SU-DHL-6 (cell line): ENCODE measurements at regions not wholly inside any gene's neighbourhood (a gene's known extent, or its start where the extent isn't known, plus 50 kb on each side); places are given as distances from the start of the nearest gene placed in this dataset.

ENCODE experiments used
- H2AFZ ChIP-seq: fragments of 200-600 bp; sonication (generic); 2 replicates; pipeline ENCODE4 v1.6.1; 2014; ENCODE audit warnings: low read depth, mild to moderate bottlenecking, moderate library complexity, mixed read lengths, antibody characterized with exemption, low read length; ENCODE audit not compliant: severe bottlenecking
- H3F3A ChIP-seq: fragments of 200-600 bp; shearing (Covaris generic); 2 replicates; pipeline ENCODE4 v1.6.0; 2016; ENCODE audit warnings: antibody characterized with exemption, mild to moderate bottlenecking; ENCODE audit not compliant: insufficient read depth
- H3K27ac ChIP-seq: fragments of 200-600 bp; sonication (generic); 2 replicates; pipeline ENCODE4 v1.5.1; 2016; ENCODE audit warnings: low read depth, mild to moderate bottlenecking, low read length, moderate library complexity, mixed read lengths
- H3K27me3 ChIP-seq: fragments of 200-600 bp; sonication (generic), shearing (Covaris generic); 2 replicates; pipeline ENCODE4 v1.6.0; 2014; ENCODE audit warnings: mild to moderate bottlenecking, low read length
- H3K36me3 ChIP-seq: fragments of 200-600 bp; sonication (generic); 2 replicates; pipeline ENCODE4 v1.6.1; 2014; ENCODE audit warnings: mild to moderate bottlenecking, low read length, mixed read lengths
- H3K4me2 ChIP-seq: fragments of 300-600, 200-600 bp; shearing (Covaris generic), sonication (generic); 2 replicates; pipeline ENCODE4 v1.6.0; 2014; ENCODE audit warnings: low read length, low read depth, mild to moderate bottlenecking; ENCODE audit not compliant: poor library complexity, severe bottlenecking
- H3K4me3 ChIP-seq: fragments of 200-600 bp; sonication (generic); 2 replicates; pipeline ENCODE4 v1.5.1; 2014; ENCODE audit warnings: antibody characterized with exemption, low read length, mild to moderate bottlenecking, mixed read lengths; ENCODE audit not compliant: insufficient read depth, poor library complexity, severe bottlenecking
- H3K79me2 ChIP-seq: fragments of 200-600 bp; sonication (generic); 2 replicates; pipeline ENCODE4 v1.6.1; 2014; ENCODE audit warnings: mild to moderate bottlenecking, low read length, moderate library complexity; ENCODE audit not compliant: insufficient read depth
- H3K9ac ChIP-seq: fragments of 200-600 bp; sonication (generic); 2 replicates; pipeline ENCODE4 v1.7.0; 2014; ENCODE audit warnings: mild to moderate bottlenecking, low read length
- H3K9me2 ChIP-seq: fragments of 200-600 bp; sonication (generic); replicated peaks from 2 replicates; pipeline ENCODE4 v1.6.1; 2014; ENCODE audit warnings: low read length; ENCODE audit not compliant: insufficient read depth
- H3K9me3 ChIP-seq: fragments of 200-600 bp; sonication (generic); 2 replicates; pipeline ENCODE4 v1.6.1; 2014; ENCODE audit warnings: low read length, mixed read lengths; ENCODE audit not compliant: insufficient read depth
- H4K20me1 ChIP-seq: fragments of 200-600 bp; sonication (generic); 2 replicates; pipeline ENCODE4 v1.6.1; 2014; ENCODE audit warnings: low read depth, mild to moderate bottlenecking, antibody characterized with exemption, low read length, moderate library complexity, mixed read lengths
- EZH2phosphoT487 ChIP-seq: fragments of 200-600 bp; sonication (generic), shearing (Covaris generic); conservative IDR thresholded peaks from 2 replicates; pipeline ENCODE4 v1.6.1; 2018; ENCODE audit warnings: mild to moderate bottlenecking, antibody characterized with exemption, low read length, moderate library complexity, mixed read lengths
- TF ChIP-seq, protein P1 (sequence below): fragments of 200-600 bp; sonication (generic); IDR thresholded peaks from one replicate; pipeline ENCODE4 v1.5.1; 2017; ENCODE audit warnings: antibody characterized with exemption, mild to moderate bottlenecking, low read length, moderate library complexity; ENCODE audit not compliant: insufficient read depth, poor library complexity, severe bottlenecking

DNA sequence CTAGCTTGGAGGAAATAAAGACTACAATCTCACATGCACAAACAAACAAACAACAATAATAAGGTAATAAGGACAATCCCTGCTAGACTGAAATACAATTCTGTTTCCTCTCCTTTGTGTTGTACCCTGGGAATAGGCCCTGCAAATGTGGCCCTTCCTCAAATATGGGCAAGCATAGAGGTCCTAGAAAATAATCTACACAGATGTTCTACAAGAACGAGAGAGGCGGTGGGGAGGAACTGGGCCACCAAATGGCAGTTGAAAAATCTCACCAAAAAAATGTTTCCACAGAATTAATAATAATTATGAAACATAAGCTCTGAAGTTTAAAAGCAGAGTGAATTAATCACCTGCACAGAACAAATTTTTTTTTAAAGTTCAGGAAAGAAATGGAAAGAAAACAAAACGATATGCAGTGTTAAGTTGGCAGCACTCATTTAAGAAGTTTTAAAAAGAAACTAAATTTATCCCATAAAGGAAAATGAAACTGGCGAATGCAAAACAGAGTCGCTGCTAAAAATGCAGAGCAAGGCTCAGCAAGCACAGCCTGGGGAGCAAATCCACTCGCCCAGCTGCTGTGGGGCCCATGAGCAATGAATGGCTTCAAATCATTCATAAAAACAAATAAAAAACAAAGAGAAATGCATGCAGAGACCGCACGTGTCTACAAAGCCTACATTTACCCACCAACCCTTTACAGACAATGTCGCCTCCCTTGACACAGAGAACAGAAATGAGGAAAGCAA, 475.4 kb downstream of the OCA2 start:
- Histone ChIP-seq H3K4me3 (peak overlapping the region; percentile 17), H3F3A (peaks cover 10% of the 10 kb centered on the region; the same call in 1 of the 2 replicates), H3K9me3 (0 out of 2 replicates have a peak, but pooled peaks cover 7% of the 10 kb centered on the region), H3K36me3 (no peaks in the 10 kb centered on the region), H3K9me2 (no peaks in the 10 kb centered on the region), H4K20me1 (no peaks in the 10 kb centered on the region), H3K27me3 (no peaks in the 10 kb centered on the region), H3K27ac (peak overlapping the region; percentile 74), H3K4me2 (peak overlapping the region; percentile 47), H3K9ac (no peak overlapping the region), H3K79me2 (no peaks in the 10 kb centered on the region), H2AFZ (no peak overlapping the region)
- no peak for TF ChIP-seq EZH2phosphoT487
- TF ChIP-seq, protein P1, sequence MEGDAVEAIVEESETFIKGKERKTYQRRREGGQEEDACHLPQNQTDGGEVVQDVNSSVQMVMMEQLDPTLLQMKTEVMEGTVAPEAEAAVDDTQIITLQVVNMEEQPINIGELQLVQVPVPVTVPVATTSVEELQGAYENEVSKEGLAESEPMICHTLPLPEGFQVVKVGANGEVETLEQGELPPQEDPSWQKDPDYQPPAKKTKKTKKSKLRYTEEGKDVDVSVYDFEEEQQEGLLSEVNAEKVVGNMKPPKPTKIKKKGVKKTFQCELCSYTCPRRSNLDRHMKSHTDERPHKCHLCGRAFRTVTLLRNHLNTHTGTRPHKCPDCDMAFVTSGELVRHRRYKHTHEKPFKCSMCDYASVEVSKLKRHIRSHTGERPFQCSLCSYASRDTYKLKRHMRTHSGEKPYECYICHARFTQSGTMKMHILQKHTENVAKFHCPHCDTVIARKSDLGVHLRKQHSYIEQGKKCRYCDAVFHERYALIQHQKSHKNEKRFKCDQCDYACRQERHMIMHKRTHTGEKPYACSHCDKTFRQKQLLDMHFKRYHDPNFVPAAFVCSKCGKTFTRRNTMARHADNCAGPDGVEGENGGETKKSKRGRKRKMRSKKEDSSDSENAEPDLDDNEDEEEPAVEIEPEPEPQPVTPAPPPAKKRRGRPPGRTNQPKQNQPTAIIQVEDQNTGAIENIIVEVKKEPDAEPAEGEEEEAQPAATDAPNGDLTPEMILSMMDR = no peak

DNA sequence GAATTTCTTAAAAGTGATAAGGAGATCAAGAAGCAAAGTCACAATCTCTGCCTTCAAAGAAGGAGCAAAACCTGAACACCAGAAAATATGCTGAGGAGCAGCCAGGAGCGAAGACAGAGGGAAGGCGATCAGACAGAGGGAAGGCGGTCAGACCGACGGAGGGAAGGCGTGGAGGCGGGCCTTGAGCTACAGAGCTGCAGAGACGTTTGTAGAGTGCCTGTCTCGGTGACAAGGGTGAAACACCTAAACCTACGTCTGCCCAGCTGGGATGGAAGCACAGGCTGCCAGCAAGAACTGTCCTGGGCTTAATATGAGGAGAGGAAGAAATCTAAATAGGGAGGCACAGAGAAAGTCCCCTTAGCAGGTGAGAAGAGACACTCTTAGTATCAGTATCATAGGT, 476.0 kb downstream of the OCA2 start:
- Histone ChIP-seq H3K9me2 (no peaks in the 10 kb centered on the region), H3K36me3 (no peaks in the 10 kb centered on the region), H3K27ac (peak overlapping the region; percentile 74), H3F3A (peaks cover 10% of the 10 kb centered on the region; the same call in 1 of the 2 replicates), H2AFZ (no peak overlapping the region), H3K9ac (no peak overlapping the region), H3K79me2 (no peaks in the 10 kb centered on the region), H3K4me2 (peak overlapping the region; percentile 47), H3K4me3 (peak overlapping the region; percentile 17), H4K20me1 (no peaks in the 10 kb centered on the region), H3K27me3 (no peaks in the 10 kb centered on the region), H3K9me3 (0 out of 2 replicates have a peak, but pooled peaks cover 7% of the 10 kb centered on the region)
- no peak for TF ChIP-seq EZH2phosphoT487
- TF ChIP-seq, protein P1 = no peak

DNA sequence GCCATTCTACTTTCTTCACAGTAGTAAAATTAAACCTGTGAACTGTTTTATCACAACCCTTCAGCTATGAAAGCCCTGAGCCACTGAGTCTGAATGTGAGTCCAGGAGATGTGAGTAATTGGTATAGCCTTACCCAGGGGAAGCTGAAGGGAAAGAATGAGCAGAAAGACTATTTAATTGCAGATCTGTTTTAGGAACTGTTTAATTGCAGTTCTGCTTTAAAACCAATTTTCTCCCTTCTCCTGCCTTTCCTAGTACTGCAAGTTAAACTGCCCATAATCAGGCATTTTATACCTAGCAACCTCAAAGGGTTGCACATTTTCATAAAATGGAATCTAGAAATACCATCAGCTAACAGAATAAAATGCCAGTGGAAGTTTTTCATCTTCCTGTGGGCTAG, 476.7 kb downstream of the OCA2 start:
- Histone ChIP-seq H3K4me3 (no peak overlapping the region), H3K27ac (no peak overlapping the region), H3K4me2 (no peak overlapping the region), H3K27me3 (no peaks in the 10 kb centered on the region), H2AFZ (no peak overlapping the region), H3K36me3 (no peaks in the 10 kb centered on the region), H3K79me2 (no peaks in the 10 kb centered on the region), H3K9ac (no peak overlapping the region), H3F3A (peaks cover 10% of the 10 kb centered on the region; the same call in 1 of the 2 replicates), H3K9me3 (0 out of 2 replicates have a peak, but pooled peaks cover 7% of the 10 kb centered on the region), H4K20me1 (no peaks in the 10 kb centered on the region), H3K9me2 (no peaks in the 10 kb centered on the region)
- no peak for TF ChIP-seq EZH2phosphoT487
- TF ChIP-seq, protein P1 = no peak
